ENCODE measurements at regions not wholly inside any gene's neighbourhood (a gene's known extent, or its start where the extent isn't known, plus 50 kb on each side); places are given as distances from the start of the nearest gene placed in this dataset.

- Histone ChIP-seq H3K18ac (ENCODE audit: insufficient read length, low read depth, low read length) (no peak overlapping the region), H4K20me1 (ENCODE audit: control insufficient read depth, insufficient read depth, insufficient read length) (no peaks in the 10 kb centered on the region), H3K23me2 (ENCODE audit: insufficient read length, low read depth, low read length, poor library complexity, severe bottlenecking) (no peaks in the 10 kb centered on the region), H3T11ph (ENCODE audit: low read length) (no peak overlapping the region), H3K4me2 (ENCODE audit: insufficient read depth, insufficient read length, low read length) (no peak overlapping the region), H3K4ac (ENCODE audit: low read depth, low read length) (no peak overlapping the region), H3K27ac (ENCODE audit: insufficient read length, low read depth, low read length) (no peak overlapping the region), H3K27me3 (ENCODE audit: insufficient read depth, low read length) (no peaks in the 10 kb centered on the region), H3K79me1 (ENCODE audit: insufficient read depth, low read depth, low read length, poor library complexity, severe bottlenecking) (no peaks in the 10 kb centered on the region), H3K56ac (ENCODE audit: insufficient read length, low read depth, low read length) (no peak overlapping the region), H2BK5ac (ENCODE audit: insufficient read length, low read length) (no peak overlapping the region), H3K23ac (ENCODE audit: insufficient read length, low read depth, low read length) (no peak overlapping the region), H2BK12ac (ENCODE audit: insufficient read length, low read depth, low read length) (no peak overlapping the region), H2AK5ac (ENCODE audit: insufficient read length, low read length) (no peak overlapping the region), H4K5ac (ENCODE audit: insufficient read length, low read depth, low read length) (no peak overlapping the region), H3K14ac (ENCODE audit: insufficient read depth, low read length) (no peak overlapping the region), H4K91ac (ENCODE audit: insufficient read length, low read depth, low read length) (no peak overlapping the region), H2BK20ac (ENCODE audit: low read depth, low read length, poor library complexity, severe bottlenecking) (no peak overlapping the region), H3K79me2 (ENCODE audit: insufficient read depth, low read length) (no peaks in the 10 kb centered on the region), H4K8ac (replicated peaks; ENCODE audit: insufficient read length, low read depth, low read length) (no peak overlapping the region), H2BK120ac (ENCODE audit: low read depth, low read length, poor library complexity, severe bottlenecking) (no peak overlapping the region), H3K9me3 (ENCODE audit: control insufficient read depth, low read depth, low read length) (no peaks in the 10 kb centered on the region), H2AFZ (ENCODE audit: low read length) (no peak overlapping the region), H2BK15ac (ENCODE audit: low read depth, low read length) (no peak overlapping the region), H3K9ac (ENCODE audit: extremely low read depth, insufficient read length, low read length) (no peak overlapping the region), H3K4me1 (ENCODE audit: insufficient read depth, low read length) (peaks cover 1% of the 10 kb centered on the region; the same call in 1 of the 2 replicates)
- Mint-ChIP-seq H3K9me3 (no peaks in the 10 kb centered on the region), H3K36me3 (ENCODE audit: insufficient read depth in 1 of 3, low read depth in 3 of 3) (no peaks in the 10 kb centered on the region), H3K27me3 (ENCODE audit: low read depth) (no peaks in the 10 kb centered on the region), H3K4me3 (no peak overlapping the region), H3K27ac (no peak overlapping the region), H3K4me1 (peaks cover 9 to 13% of the 10 kb centered on the region in 2 experiments)
- TF ChIP-seq CTCF (conservative IDR thresholded peaks at IDR 0.05) = no peak
- WGBS (ENCODE audit: extremely low coverage, insufficient read length, low lambda C conversion rate) = no CpG with 5 or more reads among the region's 1 CpG
- no peak for DNase-seq
These were observed 491.0 kb downstream of the ETNK1 start for GRCh38 chr12:23115984-23116383.
